ENCODE measurements at regions not wholly inside any gene's neighbourhood (a gene's known extent, or its start where the extent isn't known, plus 50 kb on each side); places are given as distances from the start of the nearest gene placed in this dataset.
A peak's percentile ranks its signal among the peaks of the same experiment; 100 is the strongest.
"Not testable (repeated sequence)": the region's sequence is repeated elsewhere in the genome, so short reads cannot be mapped to it uniquely, and the experiment has no call there.

DNA sequence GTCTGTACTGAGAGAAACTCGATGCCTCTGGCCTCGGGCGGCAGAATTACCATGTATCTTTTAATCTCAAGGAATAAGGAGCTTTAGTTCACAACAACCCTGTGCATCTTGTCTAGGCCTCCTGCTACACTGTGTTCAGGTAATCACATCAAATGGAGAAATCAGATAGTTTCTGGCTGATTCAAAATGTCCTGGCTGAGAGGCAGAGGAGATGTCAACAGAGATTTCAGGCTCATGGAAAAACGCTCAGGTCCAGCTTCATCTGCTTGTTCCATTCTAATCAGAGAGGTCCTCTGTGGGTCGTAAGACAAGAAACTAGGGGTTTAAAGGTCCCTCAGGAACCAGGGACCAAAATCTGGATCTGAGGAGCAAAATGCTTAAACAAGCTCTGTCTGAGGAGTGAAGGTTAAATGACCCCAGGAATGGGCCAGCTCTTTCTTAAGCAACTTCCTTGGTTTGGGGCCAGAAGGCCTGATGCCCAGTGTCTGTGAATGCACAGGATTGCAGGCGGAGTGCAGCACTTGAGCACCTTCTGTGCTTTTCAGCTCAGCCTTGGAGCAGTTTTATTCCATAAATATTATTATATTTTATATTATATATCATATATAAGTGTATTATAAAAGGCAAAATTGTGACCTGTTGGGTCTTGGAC, 170.2 kb upstream of the PRICKLE1 start:
- DNase-seq (ENCODE audit: low spot score) = peak; percentile 69

DNA sequence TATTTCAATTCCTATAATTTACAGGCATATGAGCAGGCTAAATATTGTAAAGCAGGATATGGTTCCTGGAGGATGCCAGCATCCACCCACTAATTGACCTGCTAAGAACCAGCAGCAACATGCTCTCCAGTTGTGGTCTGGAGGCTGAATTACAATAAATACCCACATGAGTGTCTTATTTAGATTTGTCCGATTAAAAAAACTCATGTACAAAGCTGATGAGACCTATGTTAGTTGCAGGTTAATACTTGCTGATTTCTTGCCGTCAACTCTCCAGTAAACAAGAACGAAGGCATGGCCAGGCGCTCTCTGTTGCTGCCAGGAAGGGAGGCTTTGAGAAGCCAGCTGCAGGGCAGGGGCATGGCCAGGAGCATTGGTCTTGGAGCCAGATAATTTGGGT, 169.3 kb upstream of the PRICKLE1 start:
- no peak for DNase-seq (ENCODE audit: low spot score)

DNA sequence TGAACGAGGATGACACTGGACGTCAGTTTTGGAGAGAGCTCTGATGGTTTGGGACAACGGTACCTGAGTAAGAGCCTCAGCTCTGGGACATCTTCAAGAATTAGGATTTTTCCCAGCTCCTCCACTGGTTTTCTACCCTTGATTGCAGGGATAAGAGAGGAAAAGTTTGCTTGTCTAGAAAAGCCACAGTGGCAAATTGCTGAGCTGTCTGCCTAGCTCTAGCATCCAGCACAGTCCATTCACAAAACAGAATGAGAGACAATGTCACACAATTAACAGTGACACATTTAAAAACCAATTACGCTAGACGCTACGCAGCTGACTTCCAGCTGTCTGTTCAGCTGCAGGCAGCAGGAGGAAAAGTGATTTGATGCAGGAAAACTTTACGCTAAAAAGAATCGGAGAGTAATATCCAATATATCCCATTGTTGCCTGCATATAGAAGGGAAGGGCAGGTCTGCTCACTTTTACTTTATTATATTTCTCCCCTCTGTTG, 168.1 kb upstream of the PRICKLE1 start:
- no peak for DNase-seq (ENCODE audit: low spot score)

DNA sequence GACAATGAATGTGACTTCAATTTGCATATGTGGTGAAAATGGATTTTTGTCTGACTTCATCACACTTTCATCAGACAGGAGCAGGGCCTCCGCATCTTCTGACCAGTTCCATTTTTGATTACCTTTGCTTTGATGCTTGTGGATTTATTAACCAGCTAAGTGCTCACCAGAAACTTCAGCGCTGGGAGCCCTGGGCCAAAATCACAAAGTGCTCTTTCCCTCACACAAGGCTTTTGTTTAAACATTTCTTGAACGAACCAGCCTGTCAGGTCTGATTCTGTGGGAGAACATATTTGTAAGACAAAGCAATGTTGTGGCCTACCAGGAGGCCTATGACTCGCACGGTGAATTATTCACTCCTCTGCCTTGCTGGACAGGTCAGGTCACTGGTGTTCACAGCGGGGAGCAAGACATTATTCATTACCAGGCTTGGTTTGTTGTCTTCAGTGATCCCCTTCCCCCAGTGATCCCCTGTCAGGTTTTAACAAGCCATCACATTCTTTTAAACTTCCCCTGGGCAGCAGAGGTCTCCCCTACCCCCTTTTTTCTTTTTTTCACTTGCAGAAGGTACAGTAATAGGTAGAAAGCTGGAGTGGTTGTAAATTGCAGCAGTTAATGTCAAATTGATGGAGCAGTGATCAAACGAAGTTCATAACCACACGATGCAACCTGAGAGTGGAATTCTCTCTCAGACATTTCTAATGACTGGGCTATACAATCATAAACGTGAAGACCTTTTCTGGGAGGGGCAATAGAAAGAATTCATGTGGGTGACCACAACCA, 167.5 kb upstream of the PRICKLE1 start:
- peak; percentile 100 for DNase-seq (ENCODE audit: low spot score)

DNA sequence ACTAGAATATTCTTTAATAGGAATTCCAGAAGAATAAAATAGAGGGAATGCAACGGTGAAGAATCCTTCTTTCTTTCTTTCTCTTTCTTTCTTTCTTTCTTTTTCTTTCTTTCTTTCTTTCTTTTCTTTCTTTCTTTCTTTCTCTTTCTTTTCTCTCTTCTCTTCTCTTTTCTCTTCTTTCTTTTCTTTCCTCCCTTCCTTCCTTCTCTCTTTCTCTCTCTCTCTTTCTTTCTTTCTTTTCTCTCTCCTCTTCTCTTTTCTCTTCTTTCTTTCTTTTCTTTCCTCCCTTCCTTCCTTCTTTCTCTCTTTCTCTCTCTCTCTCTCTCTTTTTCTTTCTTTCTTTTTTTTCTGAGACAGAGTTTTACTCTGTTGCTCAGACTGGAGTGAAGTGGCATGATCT, 160.8 kb upstream of the PRICKLE1 start:
- no peak for DNase-seq (ENCODE audit: low spot score)

DNA sequence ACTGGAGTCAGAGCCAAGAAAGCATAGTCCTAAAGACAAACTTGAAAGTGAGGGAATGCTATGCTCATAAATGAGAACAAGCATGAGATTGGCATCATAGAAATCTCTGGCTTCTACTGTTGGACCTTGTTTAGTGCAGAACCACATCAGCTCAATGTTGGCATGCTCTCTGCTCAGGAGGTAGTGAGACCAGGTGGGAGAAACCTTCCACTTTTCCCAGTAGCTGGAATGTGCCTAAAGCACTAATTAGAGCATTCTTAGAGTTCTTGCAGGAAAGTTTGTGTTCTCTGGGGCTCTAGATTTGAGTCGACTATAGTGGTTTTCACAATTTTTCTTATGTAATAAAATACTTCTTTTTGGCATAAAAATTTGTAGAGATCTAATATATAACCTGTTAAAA, 159.7 kb upstream of the PRICKLE1 start:
- no peak for DNase-seq (ENCODE audit: low spot score)

DNA sequence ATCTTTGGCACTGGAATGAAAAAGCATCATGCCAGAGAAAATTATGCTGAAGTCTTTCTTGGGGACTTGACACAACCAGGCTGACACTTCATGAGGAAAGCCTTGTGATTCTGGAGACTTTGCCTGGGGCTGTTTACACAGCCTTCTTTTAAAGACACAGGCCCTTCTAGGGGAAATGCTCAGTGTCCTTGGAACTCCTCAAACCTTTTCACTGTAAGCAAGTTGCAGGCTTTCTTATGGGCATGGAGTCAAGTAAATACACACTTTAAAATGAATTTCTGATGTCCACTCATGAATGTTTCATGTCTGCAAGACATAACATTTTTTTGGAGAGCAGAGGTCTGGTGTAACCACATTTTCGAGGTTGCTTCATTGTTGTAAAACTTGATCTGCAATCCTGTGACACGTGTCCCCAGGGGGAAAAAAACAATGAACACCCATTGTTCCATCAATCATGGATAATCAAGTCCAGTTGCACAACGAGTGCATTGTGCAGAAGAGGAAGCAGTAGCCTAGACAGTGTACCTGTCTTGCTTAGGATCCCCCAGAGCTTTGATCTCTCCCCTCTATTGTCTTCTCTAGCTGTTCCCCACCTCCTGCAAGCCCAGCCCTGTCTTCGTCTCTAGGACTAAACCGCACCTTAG, 155.1 kb upstream of the PRICKLE1 start:
- no peak for DNase-seq (ENCODE audit: low spot score)

DNA sequence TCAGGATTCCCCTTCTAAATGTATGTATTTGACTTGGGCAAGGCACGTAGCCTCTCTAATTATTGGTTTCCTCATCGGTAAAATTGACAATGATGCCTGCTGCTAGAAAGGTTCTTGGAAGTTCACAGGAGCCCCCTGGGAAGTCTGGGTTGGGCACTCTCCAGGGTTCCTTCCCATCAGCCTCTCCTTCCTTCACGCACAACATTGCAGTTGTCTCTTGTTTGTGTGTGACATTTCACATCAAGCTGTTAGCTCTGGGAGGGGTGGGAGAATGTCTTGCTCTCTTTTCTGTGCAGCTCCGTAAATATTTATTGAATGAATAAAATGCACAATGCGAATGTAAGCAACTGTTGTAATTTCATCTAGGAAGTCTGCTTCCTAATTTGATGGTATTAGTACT, 153.2 kb upstream of the PRICKLE1 start:
- no peak for DNase-seq (ENCODE audit: low spot score)

DNA sequence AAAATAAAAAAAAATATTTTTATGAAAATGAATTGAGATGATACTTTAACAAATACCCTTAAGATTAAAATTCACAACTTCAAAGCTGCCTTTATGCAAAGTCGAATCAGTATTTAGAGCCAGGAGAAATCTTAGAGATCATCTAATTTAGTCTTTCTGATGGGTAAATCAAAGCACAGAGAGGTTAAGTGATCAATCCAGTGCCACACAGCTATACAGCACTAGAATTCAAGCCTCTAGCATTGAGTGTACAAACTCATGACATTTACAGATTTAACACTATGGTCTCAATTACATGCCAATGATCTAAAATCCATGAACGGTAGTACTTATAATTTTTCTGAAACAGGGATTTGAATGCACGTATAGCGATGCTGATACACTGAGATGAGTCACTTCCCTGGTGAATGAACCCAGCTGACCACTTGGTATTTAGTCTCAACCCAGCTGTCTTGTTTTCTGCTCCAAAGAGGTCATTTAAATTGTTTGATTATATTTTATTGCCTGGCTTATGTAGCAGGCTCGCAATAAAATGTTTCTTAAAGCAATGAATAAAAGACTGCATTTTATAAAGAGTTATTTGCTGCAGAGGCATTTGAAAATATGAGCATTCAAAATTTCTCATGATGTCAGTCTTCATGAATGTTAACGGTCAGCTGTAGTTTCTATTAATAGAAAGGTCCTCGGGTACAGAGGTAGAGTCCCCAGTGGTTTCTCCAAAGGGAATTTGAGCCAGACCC, 152.4 kb upstream of the PRICKLE1 start:
- peak; percentile 63 for DNase-seq (ENCODE audit: low spot score)

DNA sequence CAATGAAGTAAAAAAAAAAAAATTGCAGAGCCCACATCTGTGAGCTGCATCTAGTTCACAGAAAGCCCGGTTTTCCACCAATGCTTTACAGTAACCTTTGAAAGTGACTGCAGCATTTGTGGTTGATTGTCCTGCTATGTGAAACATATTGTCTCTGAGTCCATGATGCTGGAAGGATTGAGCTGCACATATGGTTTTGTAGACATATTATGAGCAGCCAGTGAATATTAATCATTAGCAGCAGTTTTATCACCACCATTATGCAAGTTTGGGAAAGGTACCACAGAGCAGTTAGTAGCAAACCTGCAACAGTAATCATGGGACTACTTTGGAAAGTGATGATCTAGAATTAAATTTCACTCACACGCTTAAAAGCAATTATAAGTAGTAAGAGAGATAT, 151.5 kb upstream of the PRICKLE1 start:
- no peak for DNase-seq (ENCODE audit: low spot score)

DNA sequence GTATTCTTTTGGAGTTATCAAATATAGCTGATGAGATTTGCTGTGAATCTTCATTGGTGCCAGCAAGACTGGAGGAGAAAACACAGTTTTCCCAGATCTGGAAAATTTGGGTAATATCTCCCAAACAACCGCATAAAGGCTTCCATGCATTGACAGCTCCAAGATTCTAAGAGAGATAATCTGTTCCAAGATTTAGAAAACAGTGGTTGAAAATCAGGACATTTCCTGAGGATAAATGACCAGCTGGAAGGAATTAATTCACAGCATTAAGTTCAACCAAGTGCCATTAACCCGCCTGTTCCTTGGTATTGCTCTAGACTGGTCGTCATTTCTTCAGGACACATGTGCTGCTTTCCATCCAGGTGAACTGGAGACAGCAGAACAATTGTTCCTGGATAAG, 147.9 kb upstream of the PRICKLE1 start:
- DNase-seq (ENCODE audit: low spot score) = no peak

DNA sequence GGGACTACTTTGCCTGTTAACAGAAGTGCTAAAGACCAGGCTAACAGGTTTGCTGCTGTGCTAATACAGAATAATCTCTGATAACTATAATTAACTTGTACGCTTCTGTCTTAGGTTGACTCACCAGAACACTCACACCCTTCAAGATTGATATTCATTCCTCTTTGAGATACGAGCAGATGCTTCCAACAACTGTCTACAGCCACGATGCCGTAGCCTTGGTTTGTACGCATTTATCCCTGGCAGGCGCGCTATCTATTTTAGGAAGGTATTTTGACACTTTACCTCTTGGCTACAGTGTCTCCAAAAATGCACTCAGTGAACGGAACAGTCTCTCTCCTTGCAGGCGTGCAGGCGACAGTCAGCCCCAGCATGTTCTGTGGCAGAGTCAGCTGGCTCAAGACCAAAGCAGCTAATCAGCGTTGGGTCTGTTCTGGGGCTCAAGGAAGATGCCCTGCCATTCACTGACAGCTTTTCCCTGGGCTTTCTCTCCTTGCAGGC, 146.4 kb upstream of the PRICKLE1 start:
- no peak for DNase-seq (ENCODE audit: low spot score)

DNA sequence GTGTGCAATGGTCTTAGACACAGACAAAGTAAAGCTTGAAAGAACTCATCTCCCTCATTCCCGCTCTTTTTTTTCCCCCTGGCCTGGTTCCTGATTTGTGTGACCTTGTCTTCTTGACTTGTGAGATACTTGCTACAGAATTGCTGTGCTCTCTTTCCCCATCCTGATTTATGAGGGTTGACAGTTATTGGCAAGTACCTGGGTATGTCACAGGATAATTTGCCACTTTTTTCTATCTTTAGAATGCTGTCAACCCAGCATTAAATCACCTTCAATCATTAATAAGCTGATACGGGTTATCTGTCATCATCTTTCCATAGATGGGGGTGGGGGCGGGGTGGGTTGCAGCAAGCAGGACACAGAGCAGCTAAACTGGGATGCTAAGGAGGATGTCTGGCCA, 144.4 kb upstream of the PRICKLE1 start:
- DNase-seq (ENCODE audit: low spot score) = no peak

DNA sequence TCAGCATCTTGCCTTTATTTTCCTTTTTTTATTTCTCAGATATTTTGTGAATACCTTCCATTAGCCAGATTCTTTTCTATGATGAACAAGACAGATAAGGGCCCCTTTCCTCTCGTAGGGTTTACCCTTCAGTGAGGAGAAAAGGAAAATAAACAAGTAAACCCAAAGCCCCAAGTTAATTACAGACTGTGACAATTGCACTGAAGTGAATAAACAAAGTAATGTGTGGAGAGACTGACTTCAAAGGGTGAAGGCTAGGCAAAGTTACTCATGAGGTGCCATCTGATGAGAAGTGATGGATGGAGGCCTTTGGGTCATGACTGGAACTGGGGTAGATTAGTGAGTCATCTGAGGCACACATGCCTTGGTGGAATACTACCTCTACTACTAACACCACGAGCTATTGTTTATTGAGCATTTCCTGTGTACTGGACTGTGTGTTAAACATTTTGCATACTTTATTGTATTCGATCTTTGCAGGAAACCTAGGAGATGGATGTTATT, 143.4 kb upstream of the PRICKLE1 start:
- peak; percentile 51 for DNase-seq (ENCODE audit: low spot score)

DNA sequence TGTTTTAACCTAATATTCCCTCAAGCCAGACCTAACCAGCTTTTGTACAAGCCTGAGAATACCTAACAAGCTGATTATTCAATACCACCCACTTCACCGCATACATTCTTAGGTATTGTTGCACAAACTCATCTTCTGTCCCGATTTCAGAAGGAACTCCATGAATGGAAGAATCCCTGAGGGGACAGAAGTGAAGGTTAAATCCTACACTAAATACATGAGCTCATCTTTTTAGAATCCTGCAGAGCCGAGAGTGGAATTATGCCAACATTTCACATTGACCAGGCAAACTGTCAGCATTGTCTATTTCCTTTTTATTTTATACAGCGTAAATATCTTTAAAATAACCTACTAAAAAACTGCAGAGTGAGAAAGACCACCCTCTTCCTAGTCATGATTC, 140.7 kb upstream of the PRICKLE1 start:
- DNase-seq (ENCODE audit: low spot score) = no peak

DNA sequence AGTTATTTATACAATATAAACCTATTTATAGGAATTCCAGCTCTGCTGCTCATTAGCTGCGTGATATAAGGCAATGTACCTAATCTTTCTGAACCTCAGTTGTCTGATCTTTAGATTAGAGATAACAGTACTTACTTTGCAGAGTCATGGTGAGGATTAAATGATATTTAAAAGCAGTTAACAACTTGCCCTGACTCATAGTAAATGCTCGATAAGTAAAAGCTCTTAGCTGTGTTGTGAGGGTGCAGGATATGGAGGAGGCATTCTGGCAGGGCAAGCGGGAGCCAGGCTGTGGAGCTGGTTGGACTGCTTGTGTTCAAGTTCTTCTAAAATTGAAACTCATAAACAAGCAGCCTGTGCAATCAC, 140.0 kb upstream of the PRICKLE1 start:
- no peak for DNase-seq (ENCODE audit: low spot score)

DNA sequence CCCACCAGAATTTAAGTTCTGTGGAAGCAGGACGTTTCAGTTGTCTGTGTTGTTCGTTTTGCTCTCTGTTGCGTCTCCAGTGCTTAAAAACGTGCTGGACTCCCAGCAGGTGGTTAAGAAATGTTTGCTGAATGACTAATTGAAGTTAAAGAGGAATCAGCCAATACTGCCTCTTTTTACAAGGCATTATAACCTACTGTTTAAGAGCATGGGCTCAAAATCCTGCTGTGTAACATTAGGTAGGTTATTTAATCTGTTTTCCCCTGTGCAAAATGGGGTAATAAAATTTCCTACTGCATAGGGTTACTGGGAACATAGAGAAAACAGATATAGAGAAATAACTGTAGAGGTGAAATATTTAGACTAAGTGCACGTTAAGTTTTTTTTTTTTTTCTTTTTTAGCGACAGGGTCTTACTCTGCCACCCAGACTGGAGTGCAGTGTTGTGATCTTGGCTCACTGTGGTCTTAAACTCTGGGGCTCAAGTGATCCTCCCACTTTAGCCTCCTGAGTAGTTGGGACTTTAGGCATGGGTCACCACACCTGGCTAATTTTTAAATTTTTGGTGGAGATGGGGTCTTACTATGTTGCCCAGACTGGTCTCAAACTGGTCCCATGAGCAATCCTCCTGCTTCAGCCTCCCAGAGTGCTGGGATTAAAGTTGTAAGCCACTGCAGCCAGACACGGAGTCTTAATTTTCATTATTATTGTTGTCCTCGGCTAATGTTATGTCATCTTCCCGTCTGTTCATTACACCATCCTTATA, 139.4 kb upstream of the PRICKLE1 start:
- no peak for DNase-seq (ENCODE audit: low spot score)

DNA sequence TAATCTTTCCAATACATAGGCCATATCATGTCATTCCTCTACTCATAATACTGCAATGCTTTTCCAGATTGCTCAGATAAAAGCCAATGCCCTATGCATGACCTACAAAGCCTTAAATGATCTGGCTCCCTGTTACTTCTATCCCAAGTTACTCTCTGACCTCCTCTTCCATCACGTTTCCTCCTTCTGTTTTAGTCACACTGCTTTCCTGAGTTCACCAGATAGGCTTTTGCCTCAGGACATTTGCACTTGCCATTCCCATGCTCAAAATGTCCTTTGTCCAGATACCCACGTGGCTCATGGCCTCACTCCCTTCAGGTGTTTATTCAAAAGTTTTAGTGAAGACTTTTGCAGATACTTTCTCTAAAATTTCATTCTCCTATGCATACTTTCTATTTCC, 138.7 kb upstream of the PRICKLE1 start:
- DNase-seq (ENCODE audit: low spot score) = no peak

DNA sequence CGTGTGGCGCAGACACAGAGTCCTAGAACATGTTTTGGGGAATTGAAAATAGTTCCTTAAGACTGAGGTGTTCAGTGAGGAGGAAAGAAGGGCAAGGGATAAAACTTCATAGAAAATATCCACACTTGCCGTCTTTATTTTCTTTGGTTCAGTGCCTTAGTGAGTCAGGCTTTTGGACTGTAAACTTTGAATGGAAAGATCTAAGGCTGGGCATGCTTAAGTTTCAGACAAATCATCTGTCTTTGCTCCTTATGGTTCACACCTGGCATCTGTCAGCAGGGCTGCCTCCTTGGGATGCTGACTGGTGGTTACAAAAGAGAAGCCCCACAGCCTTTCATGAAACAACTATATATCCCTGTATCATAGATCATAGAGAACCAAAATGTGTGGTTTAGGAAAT, 136.3 kb upstream of the PRICKLE1 start:
- DNase-seq (ENCODE audit: low spot score) = peak; percentile 82

DNA sequence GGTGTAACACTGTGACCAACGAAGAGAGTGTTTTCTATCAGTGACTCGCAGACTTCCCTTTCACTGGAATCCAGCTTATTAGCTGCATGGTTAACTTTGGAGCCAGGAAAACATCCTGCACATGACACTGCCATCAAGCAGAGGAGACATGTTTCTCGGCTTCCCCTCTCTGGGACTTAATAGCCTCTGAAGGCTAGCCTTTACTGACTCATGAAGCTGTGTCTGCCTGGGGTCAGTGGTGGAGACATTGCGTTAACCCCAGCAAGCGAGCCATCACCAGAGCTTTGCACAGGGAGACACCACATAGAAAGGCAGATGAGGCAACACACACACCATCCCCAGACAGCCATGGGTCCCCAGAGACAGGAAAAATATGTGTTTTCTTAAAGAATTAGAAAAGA, 126.9 kb upstream of the PRICKLE1 start:
- peak; percentile 88 for DNase-seq (ENCODE audit: low spot score)

DNA sequence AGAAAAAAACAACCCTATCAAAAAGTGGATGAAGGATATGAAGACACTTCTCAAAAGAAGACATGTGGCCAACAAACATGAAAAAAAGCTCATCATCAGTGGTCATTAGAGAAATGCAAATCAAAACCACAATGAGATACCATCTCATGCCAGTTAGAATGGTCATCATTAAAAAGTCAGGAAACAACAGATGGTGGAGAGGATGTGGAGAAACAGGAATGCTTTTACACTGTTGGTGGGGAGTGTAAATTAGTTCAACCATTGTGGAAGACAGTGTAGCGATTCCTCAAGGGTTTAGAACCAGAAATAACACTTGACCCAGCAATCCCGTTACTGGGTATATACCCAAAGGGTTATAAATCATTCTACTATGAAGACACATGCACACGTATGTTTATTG, 124.0 kb upstream of the PRICKLE1 start:
- DNase-seq (ENCODE audit: low spot score) = not testable (repeated sequence)

Measured in kidney tubule cell (primary cell).